Kidney epithelial cell (primary cell): ENCODE measurements at regions not wholly inside any gene's neighbourhood (a gene's known extent, or its start where the extent isn't known, plus 50 kb on each side); places are given as distances from the start of the nearest gene placed in this dataset.

Source experiments
- DNase-seq: peaks from one replicate; pipeline ENCODE4 v3.0.0-alpha.2; 2010; ENCODE audit warnings: low read depth
- H3K27me3 ChIP-seq: 2 replicates; pipeline ENCODE4 v1.6.0; 2011; ENCODE audit warnings: low read length; ENCODE audit not compliant: control insufficient read depth, insufficient read depth
- H3K36me3 ChIP-seq: 2 replicates; pipeline ENCODE4 v1.5.1; 2011; ENCODE audit warnings: low read length; ENCODE audit not compliant: control insufficient read depth, insufficient read depth
- H3K4me3 ChIP-seq: 2 replicates; pipeline ENCODE4 v1.5.1; 2011; ENCODE audit warnings: low read depth, mild to moderate bottlenecking, control low read depth, low read length
- CTCF ChIP-seq: IDR thresholded peaks from 2 replicates; pipeline ENCODE4 v1.5.1; 2011; ENCODE audit warnings: mild to moderate bottlenecking, moderate library complexity, low read length, control low read depth, inconsistent platforms; ENCODE audit not compliant: insufficient read depth, poor library complexity, severe bottlenecking

GRCh38 chr16:66058832-66059231 is 307.7 kb upstream of the CDH5 start:
- no peaks in the 10 kb centered on the region for H3K36me3 ChIP-seq
- DNase-seq, result no peak
- TF ChIP-seq CTCF, result no peak
- H3K27me3 ChIP-seq, result peaks cover 2% of the 10 kb centered on the region
- no peak overlapping the region for H3K4me3 ChIP-seq

GRCh38 chr16:66058172-66058691 is 308.3 kb upstream of the CDH5 start:
- H3K27me3 ChIP-seq, result peaks cover 2% of the 10 kb centered on the region
- no peaks in the 10 kb centered on the region for H3K36me3 ChIP-seq
- TF ChIP-seq CTCF, result no peak
- no peak overlapping the region for H3K4me3 ChIP-seq
- no peak for DNase-seq

GRCh38 chr16:66057057-66057456 is 309.4 kb upstream of the CDH5 start:
- H3K27me3 ChIP-seq, result peaks cover 2% of the 10 kb centered on the region
- no peaks in the 10 kb centered on the region for H3K36me3 ChIP-seq
- no peak for TF ChIP-seq CTCF
- H3K4me3 ChIP-seq, result no peak overlapping the region
- DNase-seq, result no peak

GRCh38 chr16:66054095-66054494 is 312.4 kb upstream of the CDH5 start:
- no peak for DNase-seq
- TF ChIP-seq CTCF, result no peak
- Histone ChIP-seq H3K36me3 (no peaks in the 10 kb centered on the region), H3K27me3 (no peaks in the 10 kb centered on the region), H3K4me3 (no peak overlapping the region)

GRCh38 chr16:66052745-66053144 is 313.7 kb upstream of the CDH5 start:
- Histone ChIP-seq H3K4me3 (no peak overlapping the region), H3K36me3 (no peaks in the 10 kb centered on the region), H3K27me3 (no peaks in the 10 kb centered on the region)
- no peak for DNase-seq
- TF ChIP-seq CTCF, result no peak

GRCh38 chr16:66050991-66051390 is 315.5 kb upstream of the CDH5 start:
- H3K27me3 ChIP-seq, result no peaks in the 10 kb centered on the region
- no peak overlapping the region for H3K4me3 ChIP-seq
- DNase-seq, result no peak
- no peaks in the 10 kb centered on the region for H3K36me3 ChIP-seq
- no peak for TF ChIP-seq CTCF
